AG04450 (cell line): ENCODE measurements at regions not wholly inside any gene's neighbourhood (a gene's known extent, or its start where the extent isn't known, plus 50 kb on each side); places are given as distances from the start of the nearest gene placed in this dataset.
"Not testable (repeated sequence)": the region's sequence is repeated elsewhere in the genome, so short reads cannot be mapped to it uniquely, and the experiment has no call there.

Experiments used
- CTCF ChIA-PET: fragments of 300-600, 350-600 bp; formaldehyde crosslinking; extraction: SDS; loops from one replicate; lab custom pipeline; 2022; ENCODE audit warnings: antibody characterized with exemption, inconsistent platforms; lab: Charles Lee
- POLR2A ChIA-PET: fragments of 350-600 bp; formaldehyde crosslinking; extraction: SDS; loops from one replicate; lab custom pipeline; 2021; ENCODE audit warnings: antibody characterized with exemption, inconsistent platforms; lab: Yijun Ruan, JAX
- DNase-seq: peaks from one replicate; pipeline ENCODE4 v3.0.0-alpha.2; 2011; ENCODE audit warnings: low read depth, low spot score
- H3K27ac ChIP-seq: one replicate; pipeline ENCODE4 v1.5.1; 2012; ENCODE audit warnings: low read depth, low read length, control low read depth
- H3K27me3 ChIP-seq: one replicate; pipeline ENCODE4 v1.6.0; 2012; ENCODE audit warnings: low read length; ENCODE audit not compliant: control insufficient read depth, insufficient read depth
- H3K4me3 ChIP-seq: 2 replicates; pipeline ENCODE4 v1.5.1; 2011; ENCODE audit warnings: mild to moderate bottlenecking, low read depth, low read length, control low read depth
- H3K9me3 ChIP-seq: 2 replicates; pipeline ENCODE4 v1.5.1; 2012; ENCODE audit warnings: low read length; ENCODE audit not compliant: control insufficient read depth, insufficient read depth
- CTCF ChIP-seq: IDR thresholded peaks from 2 replicates; pipeline ENCODE4 v1.5.1; 2011; ENCODE audit warnings: low read depth, low read length, control low read depth, inconsistent platforms

- ChIA-PET CTCF (no interaction called here), POLR2A (no interaction called here)
- TF ChIP-seq CTCF: no peak
- no peaks in the 10 kb centered on the region for H3K27me3 ChIP-seq
- H3K4me3 ChIP-seq: no peak overlapping the region
- DNase-seq: no peak
- no peak overlapping the region for H3K27ac ChIP-seq
- no peaks in the 10 kb centered on the region; the same call in 1 of the 2 replicates for H3K9me3 ChIP-seq
Observed at GRCh38 chr5:88034520-88034919, 234.1 kb downstream of the TMEM161B start.

- CTCF ChIA-PET: no interaction called here
- Histone ChIP-seq H3K4me3 (no peak overlapping the region), H3K27me3 (no peaks in the 10 kb centered on the region), H3K9me3 (no peaks in the 10 kb centered on the region), H3K27ac (no peak overlapping the region)
- no peak for DNase-seq
- TF ChIP-seq CTCF: no peak
- POLR2A ChIA-PET: no interaction called here
Observed at GRCh38 chr5:88033191-88033590, 235.5 kb downstream of the TMEM161B start.

- Histone ChIP-seq H3K27me3 (no peaks in the 10 kb centered on the region), H3K9me3 (no peaks in the 10 kb centered on the region; the same call in 1 of the 2 replicates), H3K4me3 (no peak overlapping the region), H3K27ac (no peak overlapping the region)
- DNase-seq: no peak
- POLR2A ChIA-PET: no interaction called here
- TF ChIP-seq CTCF: no peak
- CTCF ChIA-PET: no interaction called here
Observed at GRCh38 chr5:88029011-88029410, 239.6 kb downstream of the TMEM161B start.

GRCh38 chr5:88021141-88021540, 247.5 kb downstream of the TMEM161B start:
- CTCF ChIA-PET: no interaction called here
- no peak for DNase-seq
- Histone ChIP-seq H3K9me3 (no peaks in the 10 kb centered on the region), H3K27me3 (no peaks in the 10 kb centered on the region), H3K4me3 (no peak overlapping the region), H3K27ac (no peak overlapping the region)
- no peak for TF ChIP-seq CTCF
- POLR2A ChIA-PET: no interaction called here

GRCh38 chr5:88014984-88015383, 253.7 kb downstream of the TMEM161B start:
- H3K9me3 ChIP-seq, H3K4me3 ChIP-seq, H3K27me3 ChIP-seq, DNase-seq, H3K27ac ChIP-seq, CTCF ChIA-PET, POLR2A ChIA-PET: not testable (repeated sequence)

GRCh38 chr5:88000877-88001276, 267.8 kb downstream of the TMEM161B start:
- ChIA-PET POLR2A (no interaction called here), CTCF (no interaction called here)
- H3K4me3 ChIP-seq: no peak overlapping the region
- H3K27me3 ChIP-seq: no peaks in the 10 kb centered on the region
- DNase-seq: no peak
- TF ChIP-seq CTCF: no peak
- H3K27ac ChIP-seq: no peak overlapping the region
- H3K9me3 ChIP-seq: no peaks in the 10 kb centered on the region
